ENCODE measurements at regions not wholly inside any gene's neighbourhood (a gene's known extent, or its start where the extent isn't known, plus 50 kb on each side); places are given as distances from the start of the nearest gene placed in this dataset.

DNA sequence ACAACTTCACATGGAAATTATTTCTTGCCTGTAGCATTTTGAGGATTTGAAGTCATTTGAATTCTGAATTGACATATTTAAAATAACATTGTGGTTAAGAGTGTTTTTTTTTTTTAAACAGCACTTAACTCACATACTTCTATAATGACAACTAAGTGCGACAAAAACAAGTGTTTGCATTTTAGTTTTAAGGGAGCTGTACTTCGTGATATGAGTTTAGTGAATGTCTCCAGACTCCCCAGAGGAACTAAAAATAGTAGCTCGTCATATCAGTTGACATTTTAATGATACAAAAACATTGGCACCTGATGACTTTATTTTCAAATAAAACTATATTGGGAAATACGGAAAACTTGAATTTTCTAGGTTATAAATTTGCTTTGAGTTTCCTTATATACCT is 389.6 kb upstream of the MON1B start:
- Mint-ChIP-seq H3K27ac (no peak overlapping the region), H3K27me3 (peaks cover 5% of the 10 kb centered on the region), H3K4me3 (no peak overlapping the region), H3K4me1 (ENCODE audit: unreplicated experiment) (no peaks in the 10 kb centered on the region), H3K36me3 (no peaks in the 10 kb centered on the region), H3K9me3 (no peaks in the 10 kb centered on the region)
- TF ChIP-seq CTCF (conservative IDR thresholded peaks at IDR 0.05), result no peak
- no peak for DNase-seq (ENCODE audit: extremely low spot score, unreplicated experiment)

GRCh38 chr16:76816475-76816874 is 374.5 kb upstream of the MON1B start:
- Mint-ChIP-seq H3K27me3 (no peaks in the 10 kb centered on the region), H3K4me1 (ENCODE audit: unreplicated experiment) (no peaks in the 10 kb centered on the region), H3K27ac (no peak overlapping the region), H3K36me3 (no peaks in the 10 kb centered on the region), H3K4me3 (no peak overlapping the region), H3K9me3 (no peaks in the 10 kb centered on the region)
- no peak for DNase-seq (ENCODE audit: extremely low spot score, unreplicated experiment)
- TF ChIP-seq CTCF (conservative IDR thresholded peaks at IDR 0.05), result no peak

GRCh38 chr16:76818606-76819181 is 372.3 kb upstream of the MON1B start:
- Mint-ChIP-seq H3K4me3 (no peak overlapping the region), H3K9me3 (no peaks in the 10 kb centered on the region), H3K4me1 (ENCODE audit: unreplicated experiment) (no peaks in the 10 kb centered on the region), H3K27me3 (no peaks in the 10 kb centered on the region), H3K36me3 (no peaks in the 10 kb centered on the region), H3K27ac (no peak overlapping the region)
- no peak for DNase-seq (ENCODE audit: extremely low spot score, unreplicated experiment)
- no peak for TF ChIP-seq CTCF (conservative IDR thresholded peaks at IDR 0.05)

- Mint-ChIP-seq H3K4me3 (no peak overlapping the region), H3K27ac (no peak overlapping the region)
- TF ChIP-seq CTCF (conservative IDR thresholded peaks at IDR 0.05), result no peak
Observed at GRCh38 chr16:76819226-76819916, 371.6 kb upstream of the MON1B start.

GRCh38 chr16:76824221-76824620 is 366.8 kb upstream of the MON1B start:
- no peak for DNase-seq (ENCODE audit: extremely low spot score, unreplicated experiment)
- Mint-ChIP-seq H3K27ac (no peak overlapping the region), H3K27me3 (peaks cover 11% of the 10 kb centered on the region), H3K4me1 (ENCODE audit: unreplicated experiment) (no peaks in the 10 kb centered on the region), H3K9me3 (no peaks in the 10 kb centered on the region), H3K4me3 (no peak overlapping the region), H3K36me3 (no peaks in the 10 kb centered on the region)
- no peak for TF ChIP-seq CTCF (conservative IDR thresholded peaks at IDR 0.05)

More at GRCh38 chr16:76819226-76819916, 371.6 kb upstream of the MON1B start:
- no peaks in the 10 kb centered on the region for H3K9me3 Mint-ChIP-seq
- H3K27me3 Mint-ChIP-seq, result no peaks in the 10 kb centered on the region
- no peak for DNase-seq (ENCODE audit: extremely low spot score, unreplicated experiment)
- H3K4me1 Mint-ChIP-seq (ENCODE audit: unreplicated experiment), result no peaks in the 10 kb centered on the region
- no peaks in the 10 kb centered on the region for H3K36me3 Mint-ChIP-seq

Data from type B pancreatic cell (in vitro differentiated cells).